ENCODE measurements at regions not wholly inside any gene's neighbourhood (a gene's known extent, or its start where the extent isn't known, plus 50 kb on each side); places are given as distances from the start of the nearest gene placed in this dataset.

- no peak for DNase-seq (ENCODE audit: low read depth in 2 of 2)
Measured at GRCh38 chr1:4016351-4017130, 116.5 kb upstream of the C1orf174 start.

GRCh38 chr1:4017636-4018365, 117.7 kb upstream of the C1orf174 start:
- DNase-seq (ENCODE audit: low read depth in 2 of 2), result no peak

GRCh38 chr1:4018466-4019146, 118.5 kb upstream of the C1orf174 start:
- DNase-seq (ENCODE audit: low read depth in 2 of 2), result no peak

GRCh38 chr1:4019147-4019521, 119.1 kb upstream of the C1orf174 start:
- DNase-seq (ENCODE audit: low read depth in 2 of 2), result no peak

GRCh38 chr1:4019606-4020331, 119.7 kb upstream of the C1orf174 start:
- DNase-seq (ENCODE audit: low read depth in 2 of 2), result no peak

GRCh38 chr1:4020449-4020848, 120.4 kb upstream of the C1orf174 start:
- DNase-seq (ENCODE audit: low read depth in 2 of 2), result no peak

GRCh38 chr1:4021136-4021973, 121.3 kb upstream of the C1orf174 start:
- DNase-seq (ENCODE audit: low read depth in 2 of 2), result no peak

GRCh38 chr1:4021974-4022268, 121.8 kb upstream of the C1orf174 start:
- DNase-seq (ENCODE audit: low read depth in 2 of 2), result no peak

GRCh38 chr1:4022715-4023114, 122.6 kb upstream of the C1orf174 start:
- no peak for DNase-seq (ENCODE audit: low read depth in 2 of 2)

- no peak for DNase-seq (ENCODE audit: low read depth in 2 of 2)
Measured at GRCh38 chr1:4023678-4024077, 123.6 kb upstream of the C1orf174 start.

- no peak for DNase-seq (ENCODE audit: low read depth in 2 of 2)
Measured at GRCh38 chr1:4024811-4025210, 124.7 kb upstream of the C1orf174 start.

- DNase-seq (ENCODE audit: low read depth in 2 of 2), result no peak
Measured at GRCh38 chr1:4025752-4026151, 125.7 kb upstream of the C1orf174 start.

GRCh38 chr1:4027008-4027407, 126.9 kb upstream of the C1orf174 start:
- DNase-seq (ENCODE audit: low read depth in 2 of 2), result no peak

- no peak for DNase-seq (ENCODE audit: low read depth in 2 of 2)
Measured at GRCh38 chr1:4027492-4028138, 127.5 kb upstream of the C1orf174 start.

- DNase-seq (ENCODE audit: low read depth in 2 of 2), result no peak
Measured at GRCh38 chr1:4028139-4028501, 128.0 kb upstream of the C1orf174 start.

- DNase-seq (ENCODE audit: low read depth in 2 of 2), result no peak
Measured at GRCh38 chr1:4029376-4029775, 129.3 kb upstream of the C1orf174 start.

- no peak for DNase-seq (ENCODE audit: low read depth in 2 of 2)
Measured at GRCh38 chr1:4032571-4032970, 132.5 kb upstream of the C1orf174 start.

- no peak for DNase-seq (ENCODE audit: low read depth in 2 of 2)
Measured at GRCh38 chr1:4033129-4033676, 133.1 kb upstream of the C1orf174 start.

- no peak for DNase-seq (ENCODE audit: low read depth in 2 of 2)
Measured at GRCh38 chr1:4033713-4034112, 133.6 kb upstream of the C1orf174 start.

GRCh38 chr1:4034318-4034887, 134.3 kb upstream of the C1orf174 start:
- DNase-seq (ENCODE audit: low read depth in 2 of 2), result no peak

Data from fibroblast of skin of left biceps (primary cell).